ENCODE measurements at regions not wholly inside any gene's neighbourhood (a gene's known extent, or its start where the extent isn't known, plus 50 kb on each side); places are given as distances from the start of the nearest gene placed in this dataset.

DNA sequence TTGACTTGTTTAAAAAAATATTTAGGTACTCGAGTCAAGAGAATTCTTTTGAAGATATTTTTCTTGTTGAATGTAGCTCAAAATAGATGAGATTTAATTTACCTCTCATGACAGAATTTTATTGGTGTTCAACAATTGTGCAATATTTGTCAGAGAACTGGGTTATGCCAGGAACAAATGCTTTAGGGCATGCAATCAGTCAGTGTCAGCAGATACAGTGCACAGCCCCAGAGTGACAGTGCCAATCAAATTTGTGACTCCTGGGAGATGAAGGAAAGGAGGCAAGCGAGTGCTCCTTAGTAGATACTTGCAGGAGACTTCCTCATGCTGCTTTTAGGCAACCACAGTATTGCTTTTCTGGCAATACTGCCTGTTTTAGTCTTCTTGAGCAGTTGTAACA is 81.2 kb upstream of the DSEL start:
- TF ChIP-seq, protein P1, sequence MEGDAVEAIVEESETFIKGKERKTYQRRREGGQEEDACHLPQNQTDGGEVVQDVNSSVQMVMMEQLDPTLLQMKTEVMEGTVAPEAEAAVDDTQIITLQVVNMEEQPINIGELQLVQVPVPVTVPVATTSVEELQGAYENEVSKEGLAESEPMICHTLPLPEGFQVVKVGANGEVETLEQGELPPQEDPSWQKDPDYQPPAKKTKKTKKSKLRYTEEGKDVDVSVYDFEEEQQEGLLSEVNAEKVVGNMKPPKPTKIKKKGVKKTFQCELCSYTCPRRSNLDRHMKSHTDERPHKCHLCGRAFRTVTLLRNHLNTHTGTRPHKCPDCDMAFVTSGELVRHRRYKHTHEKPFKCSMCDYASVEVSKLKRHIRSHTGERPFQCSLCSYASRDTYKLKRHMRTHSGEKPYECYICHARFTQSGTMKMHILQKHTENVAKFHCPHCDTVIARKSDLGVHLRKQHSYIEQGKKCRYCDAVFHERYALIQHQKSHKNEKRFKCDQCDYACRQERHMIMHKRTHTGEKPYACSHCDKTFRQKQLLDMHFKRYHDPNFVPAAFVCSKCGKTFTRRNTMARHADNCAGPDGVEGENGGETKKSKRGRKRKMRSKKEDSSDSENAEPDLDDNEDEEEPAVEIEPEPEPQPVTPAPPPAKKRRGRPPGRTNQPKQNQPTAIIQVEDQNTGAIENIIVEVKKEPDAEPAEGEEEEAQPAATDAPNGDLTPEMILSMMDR (conservative IDR thresholded peaks at IDR 0.05), result no peak
- TF ChIP-seq ZFX (IDR thresholded peaks at IDR 0.05), result no peak

Data from C4-2B (cell line).